Erythroblast (primary cell): ENCODE measurements at regions not wholly inside any gene's neighbourhood (a gene's known extent, or its start where the extent isn't known, plus 50 kb on each side); places are given as distances from the start of the nearest gene placed in this dataset.

Experiments
- GATA1 ChIP-seq: IDR thresholded peaks from 2 replicates; pipeline ENCODE4 v1.6.1; 2011; ENCODE audit warnings: low read depth, mild to moderate bottlenecking, control low read depth, low read length, moderate library complexity
- POLR2A ChIP-seq: IDR thresholded peaks from 2 replicates; pipeline ENCODE4 v1.6.1; 2011; ENCODE audit warnings: mild to moderate bottlenecking, low read length

GRCh38 chr7:155998766-155999630 lies 186.7 kb upstream of the SHH start:
- TF ChIP-seq POLR2A (no peak), GATA1 (no peak)
